ENCODE measurements at regions not wholly inside any gene's neighbourhood (a gene's known extent, or its start where the extent isn't known, plus 50 kb on each side); places are given as distances from the start of the nearest gene placed in this dataset.
"Not testable (repeated sequence)": the region's sequence is repeated elsewhere in the genome, so short reads cannot be mapped to it uniquely, and the experiment has no call there.

GRCh38 chr1:168490306-168490705, 53.5 kb downstream of the XCL2 start:
- H3K9me3 ChIP-seq (ENCODE audit: control insufficient read depth in 5 of 5, low read length in 5 of 5): no peaks in the 10 kb centered on the region
- no peaks in the 10 kb centered on the region for H3K36me3 ChIP-seq (ENCODE audit: control insufficient read depth in 5 of 5, insufficient read depth in 5 of 5, low read length in 5 of 5)
- no peak overlapping the region for H3K27ac ChIP-seq (ENCODE audit: low read depth, low read length)
- H3K4me3 ChIP-seq (ENCODE audit: low read depth in 1 of 5, low read length in 5 of 5): no peak overlapping the region
- peaks cover 0 to 9% (median 6%) of the 10 kb centered on the region in 5 donors for H3K4me1 ChIP-seq (ENCODE audit: control insufficient read depth in 5 of 5, insufficient read depth in 5 of 5, low read length in 5 of 5)
- no peaks in the 10 kb centered on the region for H3K27me3 ChIP-seq (ENCODE audit: control insufficient read depth in 5 of 5, insufficient read depth in 4 of 5, low read length in 5 of 5)
- H3K9ac ChIP-seq (ENCODE audit: low read length in 5 of 5): no peak overlapping the region

- Histone ChIP-seq H3K4me3 (ENCODE audit: low read depth in 1 of 5, low read length in 5 of 5) (no peak overlapping the region), H3K27ac (ENCODE audit: low read depth, low read length) (no peak overlapping the region), H3K9ac (ENCODE audit: low read length in 5 of 5) (no peak overlapping the region), H3K4me1 (ENCODE audit: control insufficient read depth in 5 of 5, insufficient read depth in 5 of 5, low read length in 5 of 5) (peaks cover 0 to 15% (median 6%) of the 10 kb centered on the region in 5 donors), H3K36me3 (ENCODE audit: control insufficient read depth in 5 of 5, insufficient read depth in 5 of 5, low read length in 5 of 5) (no peaks in the 10 kb centered on the region), H3K9me3 (ENCODE audit: control insufficient read depth in 5 of 5, low read length in 5 of 5) (no peaks in the 10 kb centered on the region), H3K27me3 (ENCODE audit: control insufficient read depth in 5 of 5, insufficient read depth in 4 of 5, low read length in 5 of 5) (no peaks in the 10 kb centered on the region)
These were observed 55.7 kb downstream of the XCL2 start for GRCh38 chr1:168488138-168488537.

- not testable (repeated sequence) for H3K9me3 ChIP-seq (ENCODE audit: control insufficient read depth in 5 of 5, low read length in 5 of 5); H3K27me3 ChIP-seq (ENCODE audit: control insufficient read depth in 5 of 5, insufficient read depth in 4 of 5, low read length in 5 of 5); H3K27ac ChIP-seq (ENCODE audit: low read depth, low read length); H3K36me3 ChIP-seq (ENCODE audit: control insufficient read depth in 5 of 5, insufficient read depth in 5 of 5, low read length in 5 of 5); H3K4me3 ChIP-seq (ENCODE audit: low read depth in 1 of 5, low read length in 5 of 5); H3K9ac ChIP-seq (ENCODE audit: low read length in 5 of 5)
- H3K4me1 ChIP-seq (ENCODE audit: control insufficient read depth in 5 of 5, insufficient read depth in 5 of 5, low read length in 5 of 5): peaks cover 0 to 15% (median 5%) of the 10 kb centered on the region in 5 donors
These were observed 57.0 kb downstream of the XCL2 start for GRCh38 chr1:168486820-168487219.

- Histone ChIP-seq H3K27me3 (ENCODE audit: control insufficient read depth in 5 of 5, insufficient read depth in 4 of 5, low read length in 5 of 5) (no peaks in the 10 kb centered on the region), H3K36me3 (ENCODE audit: control insufficient read depth in 5 of 5, insufficient read depth in 5 of 5, low read length in 5 of 5) (no peaks in the 10 kb centered on the region), H3K4me3 (ENCODE audit: low read depth in 1 of 5, low read length in 5 of 5) (no peak overlapping the region), H3K9me3 (ENCODE audit: control insufficient read depth in 5 of 5, low read length in 5 of 5) (peaks cover 0 to 3% (median 0%) of the 10 kb centered on the region in 5 donors), H3K9ac (ENCODE audit: low read length in 5 of 5) (no peak overlapping the region), H3K27ac (ENCODE audit: low read depth, low read length) (no peak overlapping the region), H3K4me1 (ENCODE audit: control insufficient read depth in 5 of 5, insufficient read depth in 5 of 5, low read length in 5 of 5) (peaks cover 0 to 15% (median 0%) of the 10 kb centered on the region in 5 donors)
These were observed 58.7 kb downstream of the XCL2 start for GRCh38 chr1:168485048-168485447.

- no peak overlapping the region for H3K4me3 ChIP-seq (ENCODE audit: low read depth in 1 of 5, low read length in 5 of 5)
- H3K36me3 ChIP-seq (ENCODE audit: control insufficient read depth in 5 of 5, insufficient read depth in 5 of 5, low read length in 5 of 5): no peaks in the 10 kb centered on the region
- no peak overlapping the region for H3K9ac ChIP-seq (ENCODE audit: low read length in 5 of 5)
- H3K9me3 ChIP-seq (ENCODE audit: control insufficient read depth in 5 of 5, low read length in 5 of 5): peaks cover 0 to 3% (median 0%) of the 10 kb centered on the region in 5 donors
- H3K27me3 ChIP-seq (ENCODE audit: control insufficient read depth in 5 of 5, insufficient read depth in 4 of 5, low read length in 5 of 5): no peaks in the 10 kb centered on the region
- H3K27ac ChIP-seq (ENCODE audit: low read depth, low read length): peak overlapping the region; percentile 8
- H3K4me1 ChIP-seq (ENCODE audit: control insufficient read depth in 5 of 5, insufficient read depth in 5 of 5, low read length in 5 of 5): peaks cover 0 to 15% (median 0%) of the 10 kb centered on the region in 5 donors
These were observed 59.7 kb downstream of the XCL2 start for GRCh38 chr1:168484083-168484482.

- Histone ChIP-seq H3K27me3 (ENCODE audit: control insufficient read depth in 5 of 5, insufficient read depth in 4 of 5, low read length in 5 of 5) (no peaks in the 10 kb centered on the region), H3K36me3 (ENCODE audit: control insufficient read depth in 5 of 5, insufficient read depth in 5 of 5, low read length in 5 of 5) (no peaks in the 10 kb centered on the region), H3K4me1 (ENCODE audit: control insufficient read depth in 5 of 5, insufficient read depth in 5 of 5, low read length in 5 of 5) (peaks cover 0 to 15% (median 0%) of the 10 kb centered on the region in 5 donors), H3K9ac (ENCODE audit: low read length in 5 of 5) (no peak overlapping the region), H3K4me3 (ENCODE audit: low read depth in 1 of 5, low read length in 5 of 5) (no peak overlapping the region), H3K9me3 (ENCODE audit: control insufficient read depth in 5 of 5, low read length in 5 of 5) (peaks cover 0 to 3% (median 0%) of the 10 kb centered on the region in 5 donors), H3K27ac (ENCODE audit: low read depth, low read length) (no peak overlapping the region)
These were observed 60.3 kb downstream of the XCL2 start for GRCh38 chr1:168483539-168483938.

- Histone ChIP-seq H3K9ac (ENCODE audit: low read length in 5 of 5) (no peak overlapping the region), H3K9me3 (ENCODE audit: control insufficient read depth in 5 of 5, low read length in 5 of 5) (peaks cover 0 to 3% (median 0%) of the 10 kb centered on the region in 5 donors), H3K27me3 (ENCODE audit: control insufficient read depth in 5 of 5, insufficient read depth in 4 of 5, low read length in 5 of 5) (no peaks in the 10 kb centered on the region), H3K4me3 (ENCODE audit: low read depth in 1 of 5, low read length in 5 of 5) (no peak overlapping the region), H3K36me3 (ENCODE audit: control insufficient read depth in 5 of 5, insufficient read depth in 5 of 5, low read length in 5 of 5) (no peaks in the 10 kb centered on the region), H3K4me1 (ENCODE audit: control insufficient read depth in 5 of 5, insufficient read depth in 5 of 5, low read length in 5 of 5) (peaks cover 0 to 6% (median 0%) of the 10 kb centered on the region in 5 donors), H3K27ac (ENCODE audit: low read depth, low read length) (no peak overlapping the region)
These were observed 61.7 kb downstream of the XCL2 start for GRCh38 chr1:168482106-168482505.

- Histone ChIP-seq H3K27ac (ENCODE audit: low read depth, low read length) (no peak overlapping the region), H3K9me3 (ENCODE audit: control insufficient read depth in 5 of 5, low read length in 5 of 5) (peaks cover 0 to 3% (median 0%) of the 10 kb centered on the region in 5 donors), H3K4me3 (ENCODE audit: low read depth in 1 of 5, low read length in 5 of 5) (no peak overlapping the region), H3K36me3 (ENCODE audit: control insufficient read depth in 5 of 5, insufficient read depth in 5 of 5, low read length in 5 of 5) (no peaks in the 10 kb centered on the region), H3K9ac (ENCODE audit: low read length in 5 of 5) (no peak overlapping the region), H3K4me1 (ENCODE audit: control insufficient read depth in 5 of 5, insufficient read depth in 5 of 5, low read length in 5 of 5) (peaks cover 0 to 8% (median 0%) of the 10 kb centered on the region in 5 donors), H3K27me3 (ENCODE audit: control insufficient read depth in 5 of 5, insufficient read depth in 4 of 5, low read length in 5 of 5) (no peaks in the 10 kb centered on the region)
These were observed 62.2 kb downstream of the XCL2 start for GRCh38 chr1:168481586-168481985.

- Histone ChIP-seq H3K9ac (ENCODE audit: low read length in 5 of 5) (no peak overlapping the region), H3K36me3 (ENCODE audit: control insufficient read depth in 5 of 5, insufficient read depth in 5 of 5, low read length in 5 of 5) (no peaks in the 10 kb centered on the region), H3K9me3 (ENCODE audit: control insufficient read depth in 5 of 5, low read length in 5 of 5) (peaks cover 0 to 3% (median 0%) of the 10 kb centered on the region in 5 donors), H3K4me1 (ENCODE audit: control insufficient read depth in 5 of 5, insufficient read depth in 5 of 5, low read length in 5 of 5) (peaks cover 0 to 11% (median 0%) of the 10 kb centered on the region in 5 donors), H3K27me3 (ENCODE audit: control insufficient read depth in 5 of 5, insufficient read depth in 4 of 5, low read length in 5 of 5) (no peaks in the 10 kb centered on the region), H3K4me3 (ENCODE audit: low read depth in 1 of 5, low read length in 5 of 5) (no peak overlapping the region), H3K27ac (ENCODE audit: low read depth, low read length) (no peak overlapping the region)
These were observed 62.8 kb downstream of the XCL2 start for GRCh38 chr1:168480997-168481396.

GRCh38 chr1:168477792-168478191, 66.0 kb downstream of the XCL2 start:
- Histone ChIP-seq H3K9ac (ENCODE audit: low read length in 5 of 5) (no peak overlapping the region), H3K9me3 (ENCODE audit: control insufficient read depth in 5 of 5, low read length in 5 of 5) (peaks cover 0 to 9% (median 0%) of the 10 kb centered on the region in 5 donors), H3K36me3 (ENCODE audit: control insufficient read depth in 5 of 5, insufficient read depth in 5 of 5, low read length in 5 of 5) (no peaks in the 10 kb centered on the region), H3K4me3 (ENCODE audit: low read depth in 1 of 5, low read length in 5 of 5) (no peak overlapping the region), H3K4me1 (ENCODE audit: control insufficient read depth in 5 of 5, insufficient read depth in 5 of 5, low read length in 5 of 5) (peaks cover 0 to 8% (median 0%) of the 10 kb centered on the region in 5 donors), H3K27me3 (ENCODE audit: control insufficient read depth in 5 of 5, insufficient read depth in 4 of 5, low read length in 5 of 5) (no peaks in the 10 kb centered on the region), H3K27ac (ENCODE audit: low read depth, low read length) (no peak overlapping the region)
